OCI-M1 (cell line): ENCODE measurements at regions not wholly inside any gene's neighbourhood (a gene's known extent, or its start where the extent isn't known, plus 50 kb on each side); places are given as distances from the start of the nearest gene placed in this dataset.

Source experiments
- DNase-seq: peaks from one replicate; lab custom pipeline; 2025; lab: John Stamatoyannopoulos, UW

- no peak for DNase-seq
These were observed 58.0 kb upstream of the TEX9 start for GRCh38 chr15:56307180-56307579.

GRCh38 chr15:56298723-56299122, 55.0 kb upstream of the RFX7 start:
- DNase-seq, result no peak

- DNase-seq, result peak; percentile 22
These were observed 51.8 kb upstream of the RFX7 start for GRCh38 chr15:56295433-56295832.

DNA sequence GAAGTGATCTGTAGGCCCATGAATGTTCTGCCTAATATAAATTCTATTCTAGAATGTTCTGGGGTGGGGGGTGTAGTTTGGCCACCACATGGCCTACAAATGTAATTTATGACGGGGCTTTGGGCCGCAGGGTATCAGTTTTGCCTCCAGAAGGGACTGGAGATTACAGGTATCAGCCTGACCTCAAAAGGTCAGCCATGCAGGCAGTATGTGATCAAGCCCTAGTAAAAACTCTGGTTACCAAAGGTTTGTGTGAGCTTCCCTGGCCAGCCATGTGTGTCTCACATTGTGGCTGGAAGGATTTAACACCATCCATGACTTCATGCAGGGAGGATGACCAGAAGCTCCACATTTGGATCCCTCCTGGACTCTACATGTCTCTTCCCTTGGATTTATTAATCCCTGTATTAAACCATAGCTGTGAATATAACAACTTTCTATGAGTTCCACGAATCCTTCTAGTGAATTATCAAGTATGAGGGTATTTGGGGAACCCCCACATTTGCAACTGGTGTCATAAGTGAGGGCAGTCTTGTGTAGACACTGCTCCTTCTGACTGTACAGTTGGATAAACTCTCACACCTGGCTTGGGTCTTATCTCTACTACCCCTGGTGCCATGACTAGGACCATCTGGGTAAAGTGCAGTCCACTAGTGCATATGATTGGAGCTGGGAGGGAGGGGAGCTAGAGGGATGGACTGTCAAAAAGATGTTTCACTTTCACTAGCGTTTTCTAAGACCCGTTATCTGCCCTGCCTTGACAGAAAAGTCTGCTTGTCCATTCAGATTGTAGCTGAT, 50.0 kb upstream of the RFX7 start:
- DNase-seq, result peak; percentile 90
